HepG2 (cell line): ENCODE measurements at regions not wholly inside any gene's neighbourhood (a gene's known extent, or its start where the extent isn't known, plus 50 kb on each side); places are given as distances from the start of the nearest gene placed in this dataset.

Experiments
- HIVEP1 ChIP-seq: sonication (generic); formaldehyde crosslinking; IDR thresholded peaks from 2 replicates; pipeline ENCODE4 v1.4.0; 2020; ENCODE audit warnings: mild to moderate bottlenecking, missing genetic modification reagents
- IRF1 ChIP-seq: sonication (generic); formaldehyde crosslinking; IDR thresholded peaks from 2 replicates; pipeline ENCODE4 v1.4.0; 2020; ENCODE audit warnings: low read depth, mild to moderate bottlenecking, missing genetic modification reagents
- KDM1A ChIP-seq: IDR thresholded peaks from 2 replicates; pipeline ENCODE4 v1.6.1; 2016; ENCODE audit warnings: missing compliant biosample characterization
- MED1 ChIP-seq: sonication (generic); formaldehyde crosslinking; IDR thresholded peaks from 2 replicates; pipeline ENCODE4 v1.4.0; 2020; ENCODE audit warnings: missing genetic modification reagents
- NCOR1 ChIP-seq: fragments of 200-600 bp; sonication (generic); IDR thresholded peaks from 2 replicates; pipeline ENCODE4 v1.7.0; 2017; ENCODE audit warnings: antibody characterized with exemption, low read length, borderline replicate concordance
- NFE2 ChIP-seq: sonication (generic); formaldehyde crosslinking; IDR thresholded peaks from 2 replicates; pipeline ENCODE4 v1.4.0; 2020; ENCODE audit warnings: missing genetic modification reagents
- PBX2 ChIP-seq: IDR thresholded peaks from 2 replicates; pipeline ENCODE4 v1.6.1; 2016; ENCODE audit warnings: control low read depth
- POLR2A ChIP-seq, 2 experiments: IDR thresholded peaks; 2 replicates each; pipeline ENCODE4 v1.6.1; 2011; ENCODE audit warnings: low read depth in 2 of 2, low read length in 2 of 2, mild to moderate bottlenecking in 1 of 2, moderate library complexity in 1 of 2; ENCODE audit not compliant: insufficient read depth in 1 of 2
- RAD21 ChIP-seq: fragments of 450-650 bp; formaldehyde crosslinking; IDR thresholded peaks from 2 replicates; pipeline ENCODE4 v1.5.0; 2020; ENCODE audit warnings: mild to moderate bottlenecking
- RFX5 ChIP-seq: IDR thresholded peaks from 2 replicates; pipeline ENCODE4 v1.6.1; 2011; ENCODE audit warnings: low read depth, low read length, improper control_type of control experiment
- SMAD1 ChIP-seq: sonication (generic); formaldehyde crosslinking; IDR thresholded peaks from 2 replicates; pipeline ENCODE4 v1.4.0; 2020; ENCODE audit warnings: missing genetic modification reagents, low read depth, mild to moderate bottlenecking, borderline replicate concordance
- TAF1 ChIP-seq: sonication (generic); formaldehyde crosslinking; IDR thresholded peaks from 2 replicates; pipeline ENCODE4 v1.4.0; 2020; ENCODE audit warnings: missing genetic modification reagents
- TCF12 ChIP-seq, 2 experiments: fragments of 450-650 bp in 1 of 2; sonication (generic) in 1 of 2; formaldehyde crosslinking in 1 of 2; IDR thresholded peaks; 2 replicates each; pipeline versions ENCODE4 v1.6.1 to v1.8.0; 2017 to 2022; ENCODE audit warnings: antibody characterized with exemption in 1 of 2, mild to moderate bottlenecking in 1 of 2, missing genetic modification reagents in 1 of 2, moderate library complexity in 1 of 2
- TMF1 ChIP-seq: sonication (generic); formaldehyde crosslinking; IDR thresholded peaks from 2 replicates; pipeline ENCODE4 v1.8.1; 2022; ENCODE audit warnings: low read depth, missing genetic modification reagents

GRCh38 chr12:114598111-114598510, 85.9 kb downstream of the TBX3 start:
- TF ChIP-seq SMAD1 (CRISPR knock-in tag) (no peak), KDM1A (CRISPR knock-in tag) (no peak), HIVEP1 (CRISPR knock-in tag) (no peak), TMF1 (CRISPR knock-in tag) (no peak), TAF1 (CRISPR knock-in tag) (no peak), MED1 (CRISPR knock-in tag) (no peak), PBX2 (CRISPR knock-in tag) (no peak), RFX5 (no peak), TCF12 (IDR thresholded peaks at IDR 0.05) (no peak), TCF12 (CRISPR knock-in tag; IDR thresholded peaks at IDR 0.05) (no peak), IRF1 (CRISPR knock-in tag) (no peak), RAD21 (CRISPR knock-in tag) (no peak), POLR2A (IDR thresholded peaks at IDR 0.05; ENCODE audit: insufficient read depth in 1 of 2, low read depth in 2 of 2, low read length in 2 of 2) (no peak), NCOR1 (no peak), NFE2 (CRISPR knock-in tag) (no peak)
